GM21737 (cell line): ENCODE measurements at regions not wholly inside any gene's neighbourhood (a gene's known extent, or its start where the extent isn't known, plus 50 kb on each side); places are given as distances from the start of the nearest gene placed in this dataset.

ENCODE experiments used
- ATAC-seq: cut with Tn5 transposase; IDR thresholded peaks from one replicate; pipeline ENCODE4 v1.9.1; 2021; ENCODE audit warnings: mild to moderate bottlenecking, moderate library complexity; ENCODE audit not compliant: unreplicated experiment

GRCh38 chr9:28668158-28668557, 1094.9 kb upstream of the C9orf72 start:
- peak; percentile 81 for ATAC-seq

- ATAC-seq, result no peak
Measured at GRCh38 chr9:28671000-28671399, 1097.7 kb upstream of the C9orf72 start.

GRCh38 chr9:28678097-28678496, 1104.8 kb upstream of the C9orf72 start:
- ATAC-seq, result no peak

GRCh38 chr9:28688172-28688571, 1114.9 kb upstream of the C9orf72 start:
- ATAC-seq, result no peak

GRCh38 chr9:28692012-28692411, 1118.7 kb upstream of the C9orf72 start:
- no peak for ATAC-seq

- ATAC-seq, result no peak
Measured at GRCh38 chr9:28696960-28697359, 1123.7 kb upstream of the C9orf72 start.

GRCh38 chr9:28699632-28700031, 1126.4 kb upstream of the C9orf72 start:
- no peak for ATAC-seq

GRCh38 chr9:28707616-28708015, 1134.3 kb upstream of the C9orf72 start:
- no peak for ATAC-seq

GRCh38 chr9:28714188-28714587, 1140.9 kb upstream of the C9orf72 start:
- no peak for ATAC-seq

GRCh38 chr9:28718226-28718625, 1144.9 kb upstream of the C9orf72 start:
- ATAC-seq, result no peak

- ATAC-seq, result no peak
Measured at GRCh38 chr9:28720746-28721145, 1147.5 kb upstream of the C9orf72 start.

GRCh38 chr9:28730111-28730510, 1156.8 kb upstream of the C9orf72 start:
- ATAC-seq, result no peak

GRCh38 chr9:28735738-28736342, 1162.6 kb upstream of the C9orf72 start:
- ATAC-seq, result no peak

- no peak for ATAC-seq
Measured at GRCh38 chr9:28741459-28741858, 1168.2 kb upstream of the C9orf72 start.

- no peak for ATAC-seq
Measured at GRCh38 chr9:28747351-28747985, 1174.2 kb upstream of the C9orf72 start.

- ATAC-seq, result no peak
Measured at GRCh38 chr9:28750136-28750535, 1176.9 kb upstream of the C9orf72 start.

GRCh38 chr9:28758341-28758740, 1185.1 kb upstream of the C9orf72 start:
- no peak for ATAC-seq

- no peak for ATAC-seq
Measured at GRCh38 chr9:28758971-28759370, 1185.7 kb upstream of the C9orf72 start.

- ATAC-seq, result no peak
Measured at GRCh38 chr9:28762167-28762566, 1188.9 kb upstream of the C9orf72 start.

- ATAC-seq, result no peak
Measured at GRCh38 chr9:28764532-28764931, 1191.3 kb upstream of the C9orf72 start.

- ATAC-seq, result no peak
Measured at GRCh38 chr9:28770226-28770625, 1196.9 kb upstream of the C9orf72 start.

- ATAC-seq, result no peak
Measured at GRCh38 chr9:28770827-28771226, 1197.5 kb upstream of the C9orf72 start.
